PC-9 (cell line): ENCODE measurements at regions not wholly inside any gene's neighbourhood (a gene's known extent, or its start where the extent isn't known, plus 50 kb on each side); places are given as distances from the start of the nearest gene placed in this dataset.

Experiments used
- BruUV-seq: library from RNA; stranded (reverse); fragments of 400-500 nt; replicated peaks from 2 replicates; lab custom pipeline; 2021; lab: Mats Ljungman, UMichigan
- CTCF ChIA-PET: fragments of 300-600 bp; sonication (Branson Sonifier 250); formaldehyde crosslinking; loops from one replicate; lab custom pipeline; 2022; ENCODE audit warnings: antibody characterized with exemption; lab: Charles Lee
- POLR2A ChIA-PET: fragments of 300-600 bp; sonication (Branson Sonifier 250); formaldehyde crosslinking; loops from one replicate; lab custom pipeline; 2022; ENCODE audit warnings: antibody characterized with exemption; ENCODE audit not compliant: unreplicated experiment; lab: Charles Lee
- DNase-seq, 2 experiments: peaks; one replicate each; pipeline versions ENCODE4 v3.0.0 to v3.0.0-alpha.2; 2015 to 2022; ENCODE audit warnings: mixed read lengths in 1 of 2
- H2AFZ ChIP-seq: fragments of 200-600 bp; sonication (generic); 2 replicates; pipeline ENCODE4 v1.8.1; 2017; ENCODE audit warnings: antibody characterized with exemption
- H3F3A ChIP-seq: fragments of 200-600 bp; sonication (generic); 2 replicates; pipeline ENCODE4 v1.8.1; 2017; ENCODE audit warnings: antibody characterized with exemption, mild to moderate bottlenecking, low read depth; ENCODE audit not compliant: insufficient read depth
- H3K27ac ChIP-seq: fragments of 200-600 bp; sonication (generic); 2 replicates; pipeline ENCODE4 v1.6.1; 2016; ENCODE audit warnings: mixed run types
- H3K27me3 ChIP-seq: fragments of 200-600 bp; sonication (generic); 2 replicates; pipeline ENCODE4 v1.6.1; 2016; ENCODE audit warnings: low read depth, mixed run types; ENCODE audit not compliant: insufficient read depth
- H3K36me3 ChIP-seq: fragments of 200-600 bp; sonication (generic); 2 replicates; pipeline ENCODE4 v1.6.1; 2016; ENCODE audit warnings: low read depth, mixed run types
- H3K4me1 ChIP-seq: fragments of 200-600 bp; sonication (generic); replicated peaks from 2 replicates; pipeline ENCODE4 v1.6.1; 2016; ENCODE audit warnings: mixed run types; ENCODE audit not compliant: insufficient read depth
- H3K4me2 ChIP-seq: fragments of 200-600 bp; sonication (generic); 2 replicates; pipeline ENCODE4 v1.6.1; 2017; ENCODE audit warnings: mixed run types
- H3K4me3 ChIP-seq: fragments of 200-600 bp; sonication (generic); 2 replicates; pipeline ENCODE4 v1.6.1; 2016; ENCODE audit warnings: mixed run types
- H3K79me2 ChIP-seq: fragments of 200-600 bp; sonication (generic); 2 replicates; pipeline ENCODE4 v1.6.1; 2017; ENCODE audit warnings: low read depth, mixed run types
- H3K9me2 ChIP-seq: fragments of 200-600 bp; sonication (generic); 2 replicates; pipeline ENCODE4 v1.8.1; 2017; ENCODE audit warnings: mild to moderate bottlenecking; ENCODE audit not compliant: insufficient read depth
- H3K9me3 ChIP-seq: fragments of 200-600 bp; sonication (generic); 2 replicates; pipeline ENCODE4 v1.8.1; 2016; ENCODE audit warnings: low read depth; ENCODE audit not compliant: insufficient read depth
- H4K20me1 ChIP-seq: fragments of 200-600 bp; sonication (generic); 2 replicates; pipeline ENCODE4 v1.8.1; 2017; ENCODE audit not compliant: insufficient read depth
- CTCF ChIP-seq: fragments of 200-600 bp; sonication (generic); conservative IDR thresholded peaks from 2 replicates; pipeline ENCODE4 v1.6.1; 2017; ENCODE audit warnings: mixed run types, antibody characterized with exemption, mild to moderate bottlenecking, moderate library complexity
- EZH2 ChIP-seq: fragments of 200-600 bp; sonication (generic); IDR thresholded peaks from 2 replicates; pipeline ENCODE4 v1.8.0; 2017; ENCODE audit warnings: antibody characterized with exemption, low read depth
- intact Hi-C: fragments of 100-400 bp; cut with micrococcal nuclease; formaldehyde crosslinking; loops from one replicate; pipeline ENCODE4 v1.10.0; 2022; ENCODE audit not compliant: unreplicated experiment

- Histone ChIP-seq H4K20me1 (no peaks in the 10 kb centered on the region), H3K36me3 (no peaks in the 10 kb centered on the region), H3K4me1 (no peaks in the 10 kb centered on the region), H3K27ac (no peak overlapping the region), H3K4me2 (no peak overlapping the region), H3K9me3 (no peaks in the 10 kb centered on the region; the same call in 1 of the 2 replicates), H2AFZ (no peak overlapping the region), H3K9me2 (no peaks in the 10 kb centered on the region), H3K4me3 (no peak overlapping the region), H3K79me2 (no peaks in the 10 kb centered on the region), H3F3A (no peaks in the 10 kb centered on the region), H3K27me3 (no peaks in the 10 kb centered on the region)
- intact Hi-C loops, result no loop called here
- no TSS peak for BruUV-seq
- ChIA-PET POLR2A (no interaction called here), CTCF (no interaction called here)
- TF ChIP-seq EZH2 (no peak), CTCF (no peak)
- DNase-seq, result no peak
Observed at GRCh38 chr13:103547914-103548313, 481.7 kb upstream of the SLC10A2 start.

GRCh38 chr13:103546271-103546670, 480.1 kb upstream of the SLC10A2 start:
- ChIA-PET CTCF (no interaction called here), POLR2A (no interaction called here)
- no peaks in the 10 kb centered on the region for H3F3A ChIP-seq
- intact Hi-C loops, result no loop called here
- H3K9me2 ChIP-seq, result no peaks in the 10 kb centered on the region
- no peaks in the 10 kb centered on the region for H4K20me1 ChIP-seq
- BruUV-seq, result no TSS peak
- no peak overlapping the region for H2AFZ ChIP-seq
- DNase-seq, result no peak
- H3K4me1 ChIP-seq, result no peaks in the 10 kb centered on the region
- no peak overlapping the region for H3K4me3 ChIP-seq
- TF ChIP-seq EZH2, result no peak
- no peak for TF ChIP-seq CTCF
- no peak overlapping the region for H3K4me2 ChIP-seq
- H3K9me3 ChIP-seq, result no peaks in the 10 kb centered on the region; the same call in 1 of the 2 replicates
- no peaks in the 10 kb centered on the region for H3K27me3 ChIP-seq
- no peaks in the 10 kb centered on the region for H3K36me3 ChIP-seq
- no peaks in the 10 kb centered on the region for H3K79me2 ChIP-seq
- no peak overlapping the region for H3K27ac ChIP-seq

- intact Hi-C loops, result no loop called here
- TF ChIP-seq EZH2 (no peak), CTCF (no peak)
- Histone ChIP-seq H3K9me2 (no peaks in the 10 kb centered on the region), H3K4me1 (no peaks in the 10 kb centered on the region), H3K27ac (no peak overlapping the region), H3K4me2 (no peak overlapping the region), H3K36me3 (no peaks in the 10 kb centered on the region), H4K20me1 (no peaks in the 10 kb centered on the region), H3K27me3 (no peaks in the 10 kb centered on the region), H3K79me2 (no peaks in the 10 kb centered on the region), H3K9me3 (no peaks in the 10 kb centered on the region; the same call in 1 of the 2 replicates), H3K4me3 (no peak overlapping the region), H2AFZ (no peak overlapping the region), H3F3A (no peaks in the 10 kb centered on the region)
- BruUV-seq, result no TSS peak
- CTCF ChIA-PET, result no interaction called here
- POLR2A ChIA-PET, result no interaction called here
- no peak for DNase-seq
Observed at GRCh38 chr13:103542648-103543047, 476.4 kb upstream of the SLC10A2 start.
